ENCODE measurements at regions not wholly inside any gene's neighbourhood (a gene's known extent, or its start where the extent isn't known, plus 50 kb on each side); places are given as distances from the start of the nearest gene placed in this dataset.
"Not testable (repeated sequence)": the region's sequence is repeated elsewhere in the genome, so short reads cannot be mapped to it uniquely, and the experiment has no call there.

DNA sequence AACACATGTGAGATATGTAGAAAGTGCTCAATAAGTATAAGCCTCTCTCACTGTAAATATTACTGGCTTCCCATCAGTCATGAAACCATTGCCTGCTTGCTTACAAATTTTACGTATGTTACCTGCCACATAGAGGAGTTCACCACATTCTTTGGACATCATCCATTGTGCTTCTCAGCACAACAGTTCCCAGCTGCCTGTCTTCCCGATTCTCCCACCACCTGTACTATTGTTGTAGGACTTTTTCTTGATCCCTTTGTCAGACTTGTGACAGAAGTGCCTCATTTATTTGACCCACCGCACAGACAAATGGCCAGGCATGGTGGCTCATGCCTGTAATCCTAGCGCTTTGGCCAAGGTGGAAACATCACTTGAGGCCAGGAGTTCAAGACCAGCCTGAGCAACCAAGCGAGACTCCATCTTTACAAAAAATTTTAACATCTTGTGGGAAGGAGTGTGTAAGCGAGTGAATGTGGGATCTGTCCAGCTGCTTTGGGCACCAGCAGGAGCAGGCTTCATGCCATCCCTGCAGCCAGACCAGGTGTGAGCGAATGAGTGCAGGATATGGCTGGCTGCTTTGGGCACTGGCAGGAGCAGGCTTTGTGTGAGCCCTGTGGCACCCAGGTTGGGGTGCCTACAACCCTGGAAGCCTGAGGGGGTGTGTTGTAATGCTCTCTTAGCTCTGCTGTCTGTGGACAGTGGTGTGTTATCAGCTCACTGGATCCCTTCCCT is 139.9 kb upstream of the ELL2 start:
- TF ChIP-seq, protein P1, sequence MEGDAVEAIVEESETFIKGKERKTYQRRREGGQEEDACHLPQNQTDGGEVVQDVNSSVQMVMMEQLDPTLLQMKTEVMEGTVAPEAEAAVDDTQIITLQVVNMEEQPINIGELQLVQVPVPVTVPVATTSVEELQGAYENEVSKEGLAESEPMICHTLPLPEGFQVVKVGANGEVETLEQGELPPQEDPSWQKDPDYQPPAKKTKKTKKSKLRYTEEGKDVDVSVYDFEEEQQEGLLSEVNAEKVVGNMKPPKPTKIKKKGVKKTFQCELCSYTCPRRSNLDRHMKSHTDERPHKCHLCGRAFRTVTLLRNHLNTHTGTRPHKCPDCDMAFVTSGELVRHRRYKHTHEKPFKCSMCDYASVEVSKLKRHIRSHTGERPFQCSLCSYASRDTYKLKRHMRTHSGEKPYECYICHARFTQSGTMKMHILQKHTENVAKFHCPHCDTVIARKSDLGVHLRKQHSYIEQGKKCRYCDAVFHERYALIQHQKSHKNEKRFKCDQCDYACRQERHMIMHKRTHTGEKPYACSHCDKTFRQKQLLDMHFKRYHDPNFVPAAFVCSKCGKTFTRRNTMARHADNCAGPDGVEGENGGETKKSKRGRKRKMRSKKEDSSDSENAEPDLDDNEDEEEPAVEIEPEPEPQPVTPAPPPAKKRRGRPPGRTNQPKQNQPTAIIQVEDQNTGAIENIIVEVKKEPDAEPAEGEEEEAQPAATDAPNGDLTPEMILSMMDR (IDR thresholded peaks at IDR 0.05; ENCODE audit: control extremely low read depth, extremely low read depth, low read depth, missing control alignments) = no peak
- POLR2A ChIA-PET = no interaction called here
- CTCF ChIA-PET = no interaction called here
- DNase-seq (ENCODE audit: extremely low spot score) = no peak

DNA sequence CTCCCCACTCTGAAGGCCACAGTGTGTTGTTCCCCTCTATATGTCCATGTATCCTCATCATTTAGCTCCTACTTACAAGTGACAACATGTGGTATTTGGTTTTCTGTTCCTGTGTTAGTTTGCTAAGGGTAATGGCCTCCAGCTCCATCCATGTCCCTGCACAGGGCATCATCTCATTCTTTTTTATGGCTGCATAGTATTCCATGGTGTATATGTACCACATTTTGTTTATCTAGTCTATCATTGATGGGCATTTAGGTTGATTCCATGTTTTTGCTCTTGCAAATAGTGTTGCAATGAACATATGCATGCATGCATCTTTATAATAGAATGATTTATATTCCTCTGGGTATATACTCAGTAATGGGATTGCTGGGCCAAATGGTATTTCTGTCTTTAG is 135.8 kb upstream of the ELL2 start:
- POLR2A ChIA-PET; DNase-seq (ENCODE audit: extremely low spot score): not testable (repeated sequence)
- CTCF ChIA-PET = interaction anchor here (0.9 to 1.3 kb wide), 2 partner anchors 14 to 15 kb away, joined by 3 read pairs; no protein-coding TSS in a partner anchor

DNA sequence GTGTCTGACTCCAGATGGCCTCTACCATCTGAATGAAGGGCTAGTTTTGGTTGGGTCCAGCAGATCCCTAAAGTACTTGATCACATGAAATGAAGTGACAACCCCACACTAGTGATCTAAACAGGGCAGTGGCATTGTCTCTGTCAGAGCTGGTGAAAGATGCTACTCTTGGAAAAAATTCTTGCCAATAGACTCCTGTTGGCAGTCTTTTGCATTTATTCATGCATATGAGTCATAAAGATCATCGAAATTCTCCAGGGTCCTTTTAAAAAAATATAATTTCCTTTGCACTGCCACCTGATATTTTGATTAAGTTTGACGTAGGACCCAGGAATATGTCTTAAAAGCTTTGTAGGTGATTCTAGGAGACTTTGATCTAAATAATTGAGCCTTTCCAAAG is 135.1 kb upstream of the ELL2 start:
- CTCF ChIA-PET = interaction anchor here (1.2 to 1.3 kb wide), 2 partner anchors 13 to 38 kb away, joined by 3 read pairs; no protein-coding TSS in a partner anchor
- POLR2A ChIA-PET = no interaction called here
- TF ChIP-seq, protein P1 (IDR thresholded peaks at IDR 0.05; ENCODE audit: control extremely low read depth, extremely low read depth, low read depth, missing control alignments) = no peak
- DNase-seq (ENCODE audit: extremely low spot score) = no peak

DNA sequence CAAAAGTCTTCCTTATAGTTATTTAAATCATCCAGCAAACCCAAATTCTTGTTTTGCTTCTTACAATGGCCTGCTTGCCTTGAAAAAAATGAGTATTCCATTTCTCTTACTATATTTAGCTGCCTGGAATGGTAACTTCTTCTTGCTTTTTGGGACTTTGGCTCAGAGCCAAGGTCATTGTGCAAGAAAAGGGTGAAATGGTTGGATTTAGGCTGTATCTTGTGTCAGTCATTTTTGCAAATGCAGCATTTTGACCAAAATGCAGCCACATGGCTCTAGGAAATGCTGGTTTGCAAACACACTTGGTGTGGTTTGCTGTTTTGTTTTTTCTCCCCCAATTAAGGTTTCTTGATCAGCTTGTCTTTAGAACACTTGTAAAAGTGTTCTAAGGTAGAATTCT is 133.3 kb upstream of the ELL2 start:
- ChIA-PET CTCF (interaction anchor here (1.2 kb wide), 1 partner anchor 20 kb away, joined by 4 read pairs; no protein-coding TSS in a partner anchor), POLR2A (interaction anchor here (0.7 kb wide), 1 partner anchor 54 kb away, joined by 4 read pairs; no protein-coding TSS in a partner anchor)
- TF ChIP-seq, protein P1 (IDR thresholded peaks at IDR 0.05; ENCODE audit: control extremely low read depth, extremely low read depth, low read depth, missing control alignments) = no peak
- no peak for DNase-seq (ENCODE audit: extremely low spot score)

DNA sequence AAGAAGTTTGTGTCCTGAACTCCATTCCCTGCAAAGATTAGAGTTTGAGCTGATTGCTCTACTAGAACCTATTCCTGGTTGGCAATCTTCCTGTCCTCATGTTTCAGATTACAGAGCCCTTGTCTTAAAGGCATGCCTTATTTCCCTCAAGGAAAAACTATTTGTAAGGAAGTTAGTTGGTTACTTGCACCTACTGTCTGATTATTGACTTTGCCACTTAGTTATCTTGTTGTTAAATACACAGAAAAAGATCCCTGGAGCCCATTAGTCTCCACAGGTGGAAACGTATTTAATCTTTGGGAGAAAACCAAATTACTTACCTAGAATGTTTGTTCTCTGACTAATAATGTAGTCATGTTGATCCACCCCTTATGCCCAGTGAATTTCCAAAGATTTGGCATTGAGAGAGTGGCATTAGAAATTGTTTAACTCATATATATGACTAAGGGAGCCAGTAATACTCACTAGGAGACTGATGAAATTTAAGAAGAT is 132.3 kb upstream of the ELL2 start:
- ChIA-PET POLR2A (no interaction called here), CTCF (interaction anchor here (2.0 kb wide), 1 partner anchor 13 kb away, joined by 5 read pairs; no protein-coding TSS in a partner anchor)
- DNase-seq (ENCODE audit: extremely low spot score) = no peak
- TF ChIP-seq, protein P1 (IDR thresholded peaks at IDR 0.05; ENCODE audit: control extremely low read depth, extremely low read depth, low read depth, missing control alignments) = no peak

DNA sequence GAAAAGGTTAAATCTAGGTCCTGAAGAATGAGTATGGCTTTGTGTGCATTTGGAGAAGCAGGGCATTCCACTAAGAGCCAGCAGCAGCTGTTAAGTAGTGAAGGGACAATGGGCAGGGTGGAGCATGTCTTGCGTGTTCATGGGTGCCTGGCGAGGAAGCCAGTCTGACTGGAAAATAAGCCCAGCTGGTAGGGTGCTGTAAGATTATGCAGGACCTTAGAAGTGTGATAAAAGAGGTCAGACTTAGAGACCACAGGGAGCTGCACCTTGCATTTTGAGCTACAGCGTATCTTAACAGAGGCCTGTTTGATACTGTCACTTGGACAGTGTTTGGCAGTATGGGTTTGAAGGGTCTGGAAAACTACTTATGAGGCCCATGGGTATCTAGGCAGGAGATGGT is 131.7 kb upstream of the ELL2 start:
- ChIA-PET CTCF (interaction anchor here (0.7 to 2.0 kb wide), 3 partner anchors 12 to 252 kb away, joined by 3 to 5 read pairs (median 4); no protein-coding TSS in a partner anchor), POLR2A (no interaction called here)
- TF ChIP-seq, protein P1 (IDR thresholded peaks at IDR 0.05; ENCODE audit: control extremely low read depth, extremely low read depth, low read depth, missing control alignments) = no peak
- DNase-seq (ENCODE audit: extremely low spot score) = no peak

DNA sequence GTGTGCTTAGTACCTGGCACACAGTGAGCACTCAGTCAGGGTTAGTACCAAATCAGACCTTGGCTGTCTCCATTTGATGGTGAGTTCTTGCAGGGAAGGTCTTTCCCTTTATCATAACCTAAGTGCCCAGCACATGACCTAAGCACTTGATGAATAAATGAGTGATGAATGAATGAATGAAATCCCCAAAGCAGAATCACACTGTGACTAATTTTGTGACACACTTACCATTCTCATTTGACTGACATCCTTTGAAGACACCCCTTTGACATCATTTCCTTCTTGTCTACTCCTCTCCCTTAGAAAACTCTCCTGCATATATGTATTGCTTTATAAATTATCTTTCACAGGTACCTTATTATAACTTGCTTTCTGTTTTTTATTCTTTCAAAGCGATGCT is 130.2 kb upstream of the ELL2 start:
- DNase-seq (ENCODE audit: extremely low spot score) = no peak
- ChIA-PET POLR2A (no interaction called here), CTCF (interaction anchor here (2.0 kb wide), 1 partner anchor 11 kb away, joined by 5 read pairs; no protein-coding TSS in a partner anchor)
- TF ChIP-seq, protein P1 (IDR thresholded peaks at IDR 0.05; ENCODE audit: control extremely low read depth, extremely low read depth, low read depth, missing control alignments) = no peak
